ENCODE measurements at regions not wholly inside any gene's neighbourhood (a gene's known extent, or its start where the extent isn't known, plus 50 kb on each side); places are given as distances from the start of the nearest gene placed in this dataset.

GRCh38 chr2:62352031-62352430 is 154.0 kb downstream of the TMEM17 start:
- no peak for TF ChIP-seq POLR2A (IDR thresholded peaks at IDR 0.05)
- TF ChIP-seq, protein P1, sequence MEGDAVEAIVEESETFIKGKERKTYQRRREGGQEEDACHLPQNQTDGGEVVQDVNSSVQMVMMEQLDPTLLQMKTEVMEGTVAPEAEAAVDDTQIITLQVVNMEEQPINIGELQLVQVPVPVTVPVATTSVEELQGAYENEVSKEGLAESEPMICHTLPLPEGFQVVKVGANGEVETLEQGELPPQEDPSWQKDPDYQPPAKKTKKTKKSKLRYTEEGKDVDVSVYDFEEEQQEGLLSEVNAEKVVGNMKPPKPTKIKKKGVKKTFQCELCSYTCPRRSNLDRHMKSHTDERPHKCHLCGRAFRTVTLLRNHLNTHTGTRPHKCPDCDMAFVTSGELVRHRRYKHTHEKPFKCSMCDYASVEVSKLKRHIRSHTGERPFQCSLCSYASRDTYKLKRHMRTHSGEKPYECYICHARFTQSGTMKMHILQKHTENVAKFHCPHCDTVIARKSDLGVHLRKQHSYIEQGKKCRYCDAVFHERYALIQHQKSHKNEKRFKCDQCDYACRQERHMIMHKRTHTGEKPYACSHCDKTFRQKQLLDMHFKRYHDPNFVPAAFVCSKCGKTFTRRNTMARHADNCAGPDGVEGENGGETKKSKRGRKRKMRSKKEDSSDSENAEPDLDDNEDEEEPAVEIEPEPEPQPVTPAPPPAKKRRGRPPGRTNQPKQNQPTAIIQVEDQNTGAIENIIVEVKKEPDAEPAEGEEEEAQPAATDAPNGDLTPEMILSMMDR (IDR thresholded peaks at IDR 0.05): no peak

Measured in breast epithelium (tissue), 3 donors.